ENCODE measurements at regions not wholly inside any gene's neighbourhood (a gene's known extent, or its start where the extent isn't known, plus 50 kb on each side); places are given as distances from the start of the nearest gene placed in this dataset.

- no peak for TF ChIP-seq CTCFL (IDR thresholded peaks at IDR 0.05; ENCODE audit: borderline replicate concordance, insufficient read depth, low read depth, low read length, poor library complexity, severe bottlenecking)
- no peak for TF ChIP-seq ZNF780A (CRISPR knock-in tag; IDR thresholded peaks at IDR 0.05)
Observed at GRCh38 chr6:109301418-109301817, 80.8 kb downstream of the CD164 start (continued).

GRCh38 chr6:109300874-109301273 is 81.4 kb downstream of the CD164 start:
- intact Hi-C loops (cut with micrococcal nuclease) = no loop called here
- in situ Hi-C loops (cut with MboI) = no loop called here
- Histone ChIP-seq H3K36me3 (ENCODE audit: control insufficient read depth, insufficient read depth, low read length) (no peaks in the 10 kb centered on the region), H3K27me3 (ENCODE audit: control insufficient read depth in 2 of 2, insufficient read depth in 2 of 2, low read length in 2 of 2) (no peaks in the 10 kb centered on the region), H3K4me1 (replicated peaks in 1 of 2; ENCODE audit: control insufficient read depth in 2 of 2, insufficient read depth in 2 of 2, low read length in 2 of 2) (peaks cover 37 to 98% of the 10 kb centered on the region in 2 experiments), H3K9me3 (replicated peaks; ENCODE audit: control insufficient read depth, insufficient read depth, low read depth, low read length) (no peaks in the 10 kb centered on the region), H3K4me3 (no peak overlapping the region), H3K4me2 (ENCODE audit: insufficient read depth, low read length) (no peak overlapping the region), H3K79me2 (ENCODE audit: control insufficient read depth, insufficient read depth, low read length) (no peaks in the 10 kb centered on the region), H3K27ac (ENCODE audit: extremely low read depth, low read depth, low read length) (peak overlapping the region; percentile 48; the same call in 2 of the 3 replicates), H4K20me1 (replicated peaks; ENCODE audit: control insufficient read depth, insufficient read depth, low read length) (no peaks in the 10 kb centered on the region), H2AFZ (ENCODE audit: low read depth, low read length) (peak overlapping the region; percentile 80; the same call in 1 of the 2 replicates), H3K9me1 (ENCODE audit: control insufficient read depth, insufficient read depth, low read length) (no peaks in the 10 kb centered on the region), H3K9ac (ENCODE audit: insufficient read depth in 1 of 2, low read depth in 2 of 2, low read length in 2 of 2) (no peak overlapping the region)
- FAIRE-seq = no peak
- ChIA-PET CTCF (ENCODE audit: low intra/inter-chr PET ratio) (no interaction called here), POLR2A (interaction anchor here (0.7 to 1.6 kb wide), 5 partner anchors 11 to 293 kb away, joined by 3 to 5 read pairs (median 3); partner anchors contain the start of gene CD164)
- no peak for ATAC-seq
- DNase-seq (ENCODE audit: extremely low read depth in 1 of 4, low spot score in 3 of 4) = no peak
- WGBS (ENCODE audit: insufficient coverage, low coverage, missing lambda C conversion rate) = 33% methylated on average over 1 of the region's 1 CpG
- no TSS peak for BruUV-seq (replicated peaks)
- TF ChIP-seq POLR3G (IDR thresholded peaks at IDR 0.05; ENCODE audit: extremely low read depth, insufficient read length, insufficient replicate concordance) (no peak), HCFC1 (IDR thresholded peaks at IDR 0.05; ENCODE audit: low read depth, low read length) (no peak), DNMT1 (IDR thresholded peaks at IDR 0.05) (no peak), NEUROD1 (IDR thresholded peaks at IDR 0.05; ENCODE audit: borderline replicate concordance, low read depth, low read length, partially characterized antibody) (no peak), PBX2 (CRISPR knock-in tag; IDR thresholded peaks at IDR 0.05; ENCODE audit: low read depth) (no peak), PBX2 (tag; conservative IDR thresholded peaks at IDR 0.05; ENCODE audit: low read depth) (no peak), CBFB (CRISPR knock-in tag; IDR thresholded peaks at IDR 0.05) (no peak), ZNF124 (CRISPR knock-in tag; IDR thresholded peaks at IDR 0.05) (no peak), DDX20 (tag; IDR thresholded peaks at IDR 0.05; ENCODE audit: low read depth) (no peak), GABPB1 (CRISPR knock-in tag; IDR thresholded peaks at IDR 0.05) (no peak), SMARCA4 (IDR thresholded peaks at IDR 0.05) (no peak), DACH1 (IDR thresholded peaks at IDR 0.05; ENCODE audit: partially characterized antibody) (no peak), COPS2 (conservative IDR thresholded peaks at IDR 0.05) (no peak), FOXP1 (CRISPR knock-in tag; IDR thresholded peaks at IDR 0.05) (no peak), MIER1 (IDR thresholded peaks at IDR 0.05; ENCODE audit: low read depth) (no peak), THRA (IDR thresholded peaks at IDR 0.05) (no peak)

Measured in K562 (cell line).